Loucy (cell line): ENCODE measurements at regions not wholly inside any gene's neighbourhood (a gene's known extent, or its start where the extent isn't known, plus 50 kb on each side); places are given as distances from the start of the nearest gene placed in this dataset.

ENCODE experiments used
- CTCF ChIP-seq: fragments of 200-600 bp; sonication (generic); conservative IDR thresholded peaks from 2 replicates; pipeline ENCODE4 v1.5.1; 2014; ENCODE audit warnings: mild to moderate bottlenecking, antibody characterized with exemption, low read length
- EZH2phosphoT487 ChIP-seq: fragments of 200-600 bp; IDR thresholded peaks from 2 replicates; pipeline ENCODE4 v1.6.1; 2018; ENCODE audit warnings: antibody characterized with exemption, mild to moderate bottlenecking, moderate library complexity, borderline replicate concordance

- TF ChIP-seq CTCF, result no peak
- no peak for TF ChIP-seq EZH2phosphoT487
Observed at GRCh38 chr7:8982338-8982992, 549.1 kb downstream of the NXPH1 start.
